GM18502 (cell line): ENCODE measurements at regions not wholly inside any gene's neighbourhood (a gene's known extent, or its start where the extent isn't known, plus 50 kb on each side); places are given as distances from the start of the nearest gene placed in this dataset.
"Not testable (repeated sequence)": the region's sequence is repeated elsewhere in the genome, so short reads cannot be mapped to it uniquely, and the experiment has no call there.

ENCODE experiments used
- ATAC-seq: cut with Tn5 transposase; IDR thresholded peaks from one replicate; pipeline ENCODE4 v1.9.1; 2021; ENCODE audit warnings: mild to moderate bottlenecking; ENCODE audit not compliant: unreplicated experiment, poor library complexity

- no peak for ATAC-seq
These were observed 965.5 kb upstream of the ATXN8OS start for GRCh38 chr13:69142101-69142500.

- ATAC-seq: no peak
These were observed 982.6 kb upstream of the ATXN8OS start for GRCh38 chr13:69124996-69125395.

- no peak for ATAC-seq
These were observed 997.6 kb upstream of the ATXN8OS start for GRCh38 chr13:69109891-69110525.

GRCh38 chr13:69108486-69108885, 999.1 kb upstream of the ATXN8OS start:
- ATAC-seq: no peak

- ATAC-seq: no peak
These were observed 1000.2 kb upstream of the ATXN8OS start for GRCh38 chr13:69107436-69107835.

- ATAC-seq: no peak
These were observed 1005.8 kb upstream of the ATXN8OS start for GRCh38 chr13:69101841-69102240.

GRCh38 chr13:69094485-69094884, 1013.1 kb upstream of the ATXN8OS start:
- ATAC-seq: no peak

GRCh38 chr13:69092615-69093322, 1014.9 kb upstream of the ATXN8OS start:
- no peak for ATAC-seq

GRCh38 chr13:69077267-69077666, 1030.4 kb upstream of the ATXN8OS start:
- ATAC-seq: no peak

GRCh38 chr13:69069554-69070133, 1038.0 kb upstream of the ATXN8OS start:
- ATAC-seq: no peak

GRCh38 chr13:69050696-69051095, 1056.9 kb upstream of the ATXN8OS start:
- ATAC-seq: no peak

GRCh38 chr13:69044629-69045028, 1063.0 kb upstream of the ATXN8OS start:
- ATAC-seq: no peak

GRCh38 chr13:69040898-69041297, 1066.7 kb upstream of the ATXN8OS start:
- ATAC-seq: no peak

GRCh38 chr13:69035771-69036170, 1071.9 kb upstream of the ATXN8OS start:
- ATAC-seq: no peak

GRCh38 chr13:69028936-69029335, 1078.7 kb upstream of the ATXN8OS start:
- ATAC-seq: no peak

GRCh38 chr13:69020120-69020519, 1087.5 kb upstream of the ATXN8OS start:
- ATAC-seq: no peak

- ATAC-seq: not testable (repeated sequence)
These were observed 1089.5 kb upstream of the ATXN8OS start for GRCh38 chr13:69018173-69018572.

GRCh38 chr13:69010789-69011188, 1096.8 kb upstream of the ATXN8OS start:
- ATAC-seq: no peak

- no peak for ATAC-seq
These were observed 1099.1 kb upstream of the ATXN8OS start for GRCh38 chr13:69008499-69008898.

GRCh38 chr13:68998056-68998455, 1109.6 kb upstream of the ATXN8OS start:
- ATAC-seq: no peak

- ATAC-seq: no peak
These were observed 1111.0 kb upstream of the ATXN8OS start for GRCh38 chr13:68996668-68997025.
